Inflammatory macrophage treated with lipopolysaccharide for 1 hour (primary cell): ENCODE measurements at regions not wholly inside any gene's neighbourhood (a gene's known extent, or its start where the extent isn't known, plus 50 kb on each side); places are given as distances from the start of the nearest gene placed in this dataset.
"Not testable (repeated sequence)": the region's sequence is repeated elsewhere in the genome, so short reads cannot be mapped to it uniquely, and the experiment has no call there.

Experiments used
- DNase-seq, 2 donors: peaks; one replicate each; pipeline ENCODE4 v3.0.0-alpha.2; 2020 to 2022

DNA sequence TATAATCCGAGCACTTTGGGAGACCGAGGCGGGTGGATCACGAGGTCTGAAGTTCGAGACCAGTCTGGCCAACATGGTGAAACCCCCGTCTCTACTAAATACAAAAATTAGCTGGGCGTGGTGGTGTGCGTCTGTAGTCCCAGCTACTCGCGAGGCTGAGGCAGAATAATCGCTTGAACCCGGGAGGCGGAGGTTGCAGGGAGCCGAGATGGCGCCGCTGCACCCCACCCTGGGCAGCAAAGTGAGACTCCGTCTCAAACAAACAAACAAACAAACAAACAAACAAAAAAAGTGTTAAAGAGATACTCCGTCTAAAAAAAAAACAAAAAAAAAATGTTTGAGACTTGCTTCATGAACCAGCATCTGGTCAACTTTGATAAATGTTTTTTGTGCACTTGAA, 753.8 kb downstream of the PCDH17 start:
- not testable (repeated sequence) for DNase-seq

DNA sequence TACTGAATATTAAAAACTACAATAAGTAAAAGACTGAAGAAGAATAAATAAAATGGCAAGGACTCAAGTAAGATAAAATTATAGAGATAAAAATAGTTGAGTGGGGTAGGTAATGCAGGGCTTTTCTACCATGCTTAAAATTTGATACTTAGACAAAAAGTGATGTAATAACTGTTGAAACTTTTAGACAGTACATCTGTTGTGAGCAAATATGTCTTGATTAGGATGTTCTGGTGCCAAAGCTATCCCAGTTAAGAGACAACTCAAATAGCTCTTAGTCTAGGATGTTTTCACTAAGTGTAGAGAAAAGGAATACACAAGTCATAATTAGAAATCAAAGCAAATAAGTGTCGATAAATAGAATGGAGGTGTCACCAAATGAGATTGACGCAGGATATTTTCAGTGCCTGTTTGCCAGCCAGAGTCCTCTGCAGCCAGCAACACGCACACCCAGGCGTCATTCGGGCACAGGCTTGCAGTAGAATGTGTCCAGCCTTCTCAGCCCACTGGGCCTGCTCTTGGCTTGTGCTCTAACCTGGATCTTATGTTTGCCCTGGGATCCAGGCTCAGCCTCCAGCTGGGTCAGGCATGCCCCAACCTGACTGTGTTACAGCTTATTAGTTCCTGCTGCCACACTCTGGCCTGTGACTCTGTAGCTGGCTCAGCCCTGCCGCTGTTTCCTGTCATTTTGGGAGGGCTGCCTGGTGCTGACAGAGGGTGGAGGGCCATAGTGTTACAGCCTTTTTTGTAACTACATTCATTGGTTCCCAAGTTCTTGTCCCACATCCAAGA, 766.2 kb downstream of the PCDH17 start:
- no peak for DNase-seq

DNA sequence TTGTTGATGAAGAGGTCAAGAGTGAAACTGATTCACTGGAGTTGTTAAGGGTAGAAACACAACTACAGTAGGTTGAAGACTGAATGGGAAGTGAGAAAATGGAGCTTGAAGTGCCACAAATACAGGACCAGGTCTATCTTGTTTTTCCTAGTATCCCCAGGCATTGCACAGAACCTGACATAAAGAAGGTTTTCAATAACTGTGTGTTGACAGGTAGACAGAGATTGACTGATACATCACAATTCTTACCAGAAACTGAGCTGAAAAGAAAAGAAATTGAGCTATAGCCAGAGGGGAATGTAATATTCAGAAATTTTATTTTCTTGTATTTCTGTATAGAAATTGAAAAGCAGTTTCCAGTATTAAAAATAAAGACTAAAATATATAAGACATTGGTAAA, 767.7 kb downstream of the PCDH17 start:
- DNase-seq = no peak

DNA sequence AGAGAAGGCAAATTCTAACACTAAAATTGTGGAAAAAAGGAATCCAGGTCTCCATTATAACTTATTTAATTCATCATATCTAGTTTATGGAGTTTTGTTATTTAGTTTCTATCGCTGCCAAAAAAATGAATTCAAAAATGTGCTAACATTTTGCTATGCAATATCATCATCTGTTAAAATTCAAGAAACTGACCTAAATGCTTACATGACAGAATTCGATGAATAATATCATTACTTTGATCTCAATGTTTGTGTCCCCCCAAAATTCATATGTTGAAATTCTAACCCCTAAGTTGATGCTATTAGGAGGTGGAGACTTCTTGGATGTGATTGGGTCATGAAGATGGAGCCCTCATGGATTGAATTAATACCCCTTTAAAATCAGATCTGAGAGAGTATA, 775.0 kb downstream of the PCDH17 start:
- DNase-seq = no peak

DNA sequence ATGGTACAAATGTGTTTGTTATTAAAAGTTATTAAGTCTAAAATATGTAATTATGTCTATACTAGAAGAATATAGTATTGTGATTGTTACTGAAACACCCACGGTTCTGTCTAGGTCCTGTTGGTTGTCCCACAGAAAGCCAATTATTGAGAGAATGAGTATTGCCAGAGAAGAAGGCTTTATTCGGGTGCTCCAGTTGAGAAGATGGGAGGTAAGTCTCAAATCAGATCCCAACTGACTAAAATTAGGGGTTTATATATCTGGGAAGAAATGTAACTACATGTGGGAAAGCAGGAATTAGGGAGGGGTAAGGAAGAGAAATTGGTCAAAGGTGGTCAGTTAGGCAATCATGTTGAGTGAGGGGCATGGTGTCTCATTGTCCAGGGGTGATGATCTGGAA, 798.4 kb downstream of the PCDH17 start:
- DNase-seq = no peak

DNA sequence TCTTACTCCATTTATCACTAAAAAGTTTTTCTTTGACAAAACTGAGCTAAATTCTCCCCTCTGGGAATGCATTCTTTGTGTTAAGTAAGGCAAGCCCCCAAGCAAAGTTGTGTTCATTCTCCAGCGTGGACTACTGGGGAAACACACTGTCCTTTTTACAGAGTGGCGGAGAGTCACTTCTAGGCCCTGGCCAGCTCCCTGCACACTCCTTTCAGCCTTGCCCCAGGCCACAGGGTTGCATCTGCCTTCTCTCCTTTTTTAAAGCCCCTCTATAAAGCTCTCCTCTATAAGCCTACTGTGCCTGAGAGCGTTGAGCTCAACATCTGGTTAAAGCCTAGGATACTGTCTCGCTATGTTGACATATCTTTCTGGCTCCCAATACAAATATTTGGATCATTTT, 803.4 kb downstream of the PCDH17 start:
- no peak for DNase-seq

DNA sequence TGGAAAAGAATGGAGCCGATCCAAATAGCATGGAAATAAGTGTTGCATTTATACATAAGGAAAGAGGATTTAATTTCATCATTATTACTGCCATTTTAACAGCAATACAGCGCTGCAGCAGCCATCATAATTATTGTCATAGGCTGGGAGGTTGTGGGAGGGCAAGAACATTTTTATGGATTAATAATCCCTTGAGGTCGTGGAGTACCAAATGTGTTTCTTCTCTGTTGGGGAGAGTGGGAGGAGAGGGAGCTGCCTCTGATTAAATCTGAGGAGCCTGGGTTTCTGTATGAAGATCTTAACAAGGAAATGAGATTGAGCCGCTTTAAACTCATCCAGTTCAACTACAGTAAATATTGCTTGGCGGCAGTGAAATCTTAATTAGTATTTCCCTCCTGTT, 805.9 kb downstream of the PCDH17 start:
- no peak for DNase-seq

DNA sequence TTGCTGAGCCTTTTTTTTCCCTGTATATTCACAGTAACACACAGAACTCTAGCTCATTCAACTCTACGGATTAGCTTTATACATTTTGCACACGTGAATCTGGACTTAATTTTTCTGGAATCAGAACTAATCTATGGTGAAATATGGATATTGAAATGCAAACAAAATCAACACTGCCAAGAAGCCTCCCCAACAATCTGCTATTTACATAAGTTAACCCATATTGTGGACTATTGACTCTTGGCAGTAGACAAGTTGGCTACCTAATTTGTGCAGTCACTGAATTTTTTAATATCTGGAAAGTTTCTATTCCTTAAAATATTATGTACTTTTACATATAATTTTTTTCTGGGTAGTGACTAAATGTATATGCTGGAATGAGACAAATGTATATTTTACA, 815.4 kb downstream of the PCDH17 start:
- no peak for DNase-seq

DNA sequence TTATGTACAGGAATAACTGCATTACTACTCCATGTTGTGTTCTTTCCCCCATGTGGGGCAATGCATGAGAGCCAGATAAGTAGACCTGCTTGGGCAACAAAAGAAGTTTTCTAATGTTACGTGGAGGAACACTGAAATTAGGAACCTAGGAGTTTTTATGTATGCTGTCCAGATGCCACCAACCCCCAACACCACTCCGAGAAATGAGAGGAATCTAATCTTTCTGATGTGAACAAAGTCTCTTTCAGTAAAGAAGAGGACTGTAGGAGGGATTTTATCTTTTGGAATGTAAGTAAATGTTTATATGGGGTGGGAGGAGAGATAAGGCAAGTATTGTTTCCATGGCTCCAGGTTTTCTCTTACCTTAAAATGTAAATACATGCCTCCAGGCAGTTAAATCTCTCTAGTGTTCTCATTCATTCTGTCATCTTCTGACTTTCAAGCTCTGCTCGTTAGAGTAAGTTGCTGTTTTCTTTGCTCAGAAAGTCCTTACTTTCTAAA, 820.6 kb downstream of the PCDH17 start:
- DNase-seq = no peak

DNA sequence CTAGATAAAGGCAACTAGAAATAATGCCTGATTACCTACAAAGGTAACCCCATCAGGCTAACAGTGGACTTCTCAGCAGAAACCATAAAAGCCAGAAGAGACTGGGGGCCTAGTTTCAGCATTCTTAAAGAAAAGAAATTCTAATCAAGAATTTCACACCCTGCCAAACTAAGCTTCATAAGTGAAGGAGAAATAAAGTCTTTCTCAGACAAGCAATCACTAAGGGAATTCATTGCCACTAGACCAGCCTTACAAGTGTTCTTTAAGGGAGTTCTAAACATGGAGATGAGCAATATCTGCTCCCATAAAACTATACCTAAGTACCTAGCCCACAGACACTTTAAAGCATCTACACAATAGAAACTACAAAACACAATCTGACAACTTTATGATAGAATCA, 823.5 kb downstream of the PCDH17 start:
- DNase-seq = no peak

DNA sequence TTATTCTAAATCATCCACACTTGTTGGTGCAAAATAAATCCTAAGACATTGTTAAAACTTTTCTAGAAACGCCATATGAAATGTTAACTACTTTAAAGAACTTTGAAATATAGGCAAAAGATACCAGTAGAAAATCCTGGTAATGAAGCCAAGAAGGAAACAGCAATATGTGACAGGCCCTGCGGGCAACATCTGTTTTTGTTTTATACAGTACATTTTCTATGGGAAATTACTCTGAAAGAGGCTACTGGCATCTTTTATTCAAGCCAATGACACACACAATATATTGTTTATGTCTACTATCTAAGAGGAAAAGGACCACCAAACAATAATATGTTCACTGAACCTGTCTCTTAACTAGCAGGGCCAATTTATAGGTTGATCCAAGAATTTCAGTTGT, 829.7 kb downstream of the PCDH17 start:
- no peak for DNase-seq

DNA sequence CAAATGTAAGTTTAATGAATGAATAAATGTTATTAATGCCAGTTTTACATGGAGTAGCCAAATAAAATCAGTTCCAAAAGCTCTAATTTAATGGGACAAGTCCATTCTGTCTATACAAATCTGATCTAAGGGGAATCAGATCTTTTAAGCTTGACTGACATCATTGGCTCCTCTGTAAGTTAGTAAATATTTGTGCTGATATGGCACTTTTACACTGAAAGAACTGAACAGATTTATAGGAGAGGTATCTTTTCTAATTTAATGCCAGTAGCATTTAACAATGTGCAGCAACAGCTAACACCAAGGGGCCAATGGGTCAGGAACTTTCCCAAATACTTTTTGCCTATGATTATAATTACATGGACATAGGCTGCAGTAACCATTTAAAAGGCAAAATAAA, 832.3 kb downstream of the PCDH17 start:
- DNase-seq = no peak

DNA sequence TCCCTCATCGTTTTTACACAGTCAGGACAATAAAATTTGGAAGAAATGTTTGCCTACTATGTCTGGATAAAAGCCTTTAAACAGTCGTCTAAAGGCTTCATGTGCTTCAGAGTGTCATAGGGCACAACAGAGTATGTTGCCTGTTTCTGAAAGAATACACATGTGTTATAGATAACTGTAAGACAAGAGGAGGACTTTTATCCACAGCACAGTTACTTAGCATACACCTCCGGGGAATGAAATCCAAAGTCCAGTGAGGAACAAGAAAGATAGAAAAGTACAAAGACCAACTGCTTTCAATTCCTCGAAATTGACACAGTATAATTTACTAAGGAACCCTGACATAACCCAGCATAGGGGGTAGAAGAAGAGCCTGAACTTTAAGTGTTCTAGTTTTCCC, 835.6 kb downstream of the PCDH17 start:
- no peak for DNase-seq

DNA sequence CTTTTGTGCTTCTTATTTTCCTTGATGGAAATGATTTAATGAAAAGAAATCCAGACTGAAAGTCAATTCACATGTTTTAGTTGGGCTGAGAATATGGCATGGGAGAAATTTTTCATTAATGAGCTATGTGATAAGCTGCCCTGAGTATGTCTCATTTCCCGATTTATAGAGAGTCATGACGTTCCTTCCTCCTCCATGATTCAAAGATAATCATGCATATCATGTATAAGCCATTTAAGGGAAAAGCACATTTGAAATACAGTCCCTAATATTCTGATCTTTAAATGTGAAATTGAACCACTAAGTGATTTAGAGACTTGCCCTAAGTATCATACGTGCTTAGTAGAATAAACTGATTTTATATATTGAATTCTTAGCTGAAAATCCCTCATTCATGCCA, 840.9 kb downstream of the PCDH17 start:
- DNase-seq = no peak

DNA sequence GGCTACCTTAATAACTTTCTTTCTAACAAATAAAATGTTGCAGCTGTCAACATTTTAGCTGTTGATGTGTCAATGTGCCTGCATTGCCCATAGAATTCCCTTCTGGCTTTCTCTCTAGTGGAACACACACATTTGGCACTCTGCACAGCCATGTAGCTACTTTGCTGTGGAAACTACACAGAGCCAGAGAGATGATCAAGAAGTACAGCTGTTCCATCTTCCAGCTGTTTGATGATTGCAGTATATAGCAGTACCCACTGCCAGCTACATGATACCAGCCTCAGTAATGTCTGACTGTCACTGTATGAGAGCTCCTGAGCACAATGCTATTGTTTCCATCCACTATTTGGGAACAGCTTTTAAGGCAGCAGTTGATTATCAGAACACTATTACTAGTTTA, 843.0 kb downstream of the PCDH17 start:
- no peak for DNase-seq

DNA sequence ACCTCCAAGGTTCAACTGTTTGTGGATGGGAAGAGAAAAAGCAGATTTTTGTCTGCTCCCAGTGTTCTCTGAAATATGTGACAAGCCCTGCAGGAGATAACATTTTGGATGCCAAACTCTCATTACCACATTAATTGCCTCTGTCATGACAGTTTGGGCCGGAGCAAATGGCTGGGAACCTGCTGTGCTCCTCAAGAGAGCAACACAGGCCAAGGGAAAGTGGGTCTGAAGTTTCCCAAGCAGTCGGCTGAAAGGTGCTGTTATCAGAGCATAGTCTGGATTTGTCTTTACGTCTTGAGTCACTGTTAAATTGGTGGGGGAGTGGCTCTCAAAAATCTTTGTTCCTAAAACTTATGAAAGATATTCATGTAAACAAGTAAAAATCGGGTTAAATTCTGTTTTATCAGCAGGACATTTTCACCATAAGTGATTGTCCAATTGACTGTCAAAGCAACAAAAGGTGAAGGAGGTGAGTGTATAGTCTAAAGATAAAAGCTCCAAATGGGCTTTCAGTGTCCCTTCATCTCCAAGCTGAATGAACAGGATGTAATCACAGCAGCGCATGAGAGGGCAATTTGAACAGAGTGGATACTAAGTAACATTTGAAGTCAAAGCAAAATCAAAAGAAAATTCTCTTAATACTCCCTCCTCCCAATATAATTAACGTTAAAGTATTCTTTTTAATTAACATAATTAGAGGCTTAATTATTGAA, 844.8 kb downstream of the PCDH17 start:
- DNase-seq = no peak

DNA sequence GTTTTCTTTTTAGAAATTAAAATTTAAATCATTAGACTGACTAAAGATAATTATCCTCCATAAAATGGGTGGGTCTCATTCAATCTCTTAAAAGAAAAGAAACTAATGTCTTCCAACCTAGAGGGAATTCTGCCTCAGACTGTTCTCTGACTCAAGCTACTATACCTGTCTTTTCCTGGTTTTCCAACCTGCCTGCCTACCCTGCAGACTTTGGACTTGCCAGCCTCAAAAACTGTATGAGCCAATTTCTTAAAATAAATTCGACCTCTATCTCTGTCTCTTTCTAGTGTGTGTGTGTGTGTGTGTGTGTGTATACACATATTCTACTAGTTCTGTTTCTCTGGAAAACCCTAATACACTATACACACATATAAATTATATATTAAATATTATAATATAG, 847.3 kb downstream of the PCDH17 start:
- DNase-seq = no peak

DNA sequence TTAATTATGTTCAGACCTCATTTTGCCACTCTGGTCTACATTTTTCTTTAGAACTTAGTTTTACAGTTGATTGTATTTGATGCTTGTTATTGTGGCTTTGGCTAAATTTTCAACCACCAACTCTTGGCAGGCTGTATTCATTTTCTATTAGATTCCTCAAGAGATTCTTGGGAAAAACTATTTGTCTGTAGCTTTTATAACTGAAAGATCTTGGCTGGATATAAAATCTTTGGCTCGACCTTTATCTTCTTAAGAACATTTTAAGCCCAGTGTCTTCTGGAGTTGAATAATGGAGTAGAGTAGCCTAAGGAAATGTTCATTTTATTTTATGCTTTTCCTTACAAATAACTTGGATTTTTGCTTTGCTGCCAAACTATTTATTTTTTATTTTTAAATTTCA, 848.5 kb downstream of the PCDH17 start:
- DNase-seq = no peak

DNA sequence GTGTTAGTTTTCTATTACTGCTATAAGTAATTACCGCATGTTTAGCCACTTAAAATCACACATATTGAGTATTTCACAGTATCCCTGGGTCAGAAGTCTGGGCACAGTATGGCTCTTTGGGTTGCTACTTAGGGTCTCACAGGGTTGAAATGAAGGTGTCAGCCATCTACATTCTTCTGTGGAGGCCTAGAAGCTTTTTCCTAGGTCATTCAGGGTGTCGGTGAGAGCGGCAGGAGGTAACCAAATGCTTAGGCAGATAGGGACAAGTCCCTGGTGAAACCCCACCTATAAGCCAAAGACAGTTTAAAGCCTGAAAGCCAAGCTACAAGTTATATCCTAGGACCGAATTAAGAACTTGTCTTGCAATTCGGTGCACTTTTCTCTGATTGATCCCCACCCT, 856.7 kb downstream of the PCDH17 start:
- no peak for DNase-seq

DNA sequence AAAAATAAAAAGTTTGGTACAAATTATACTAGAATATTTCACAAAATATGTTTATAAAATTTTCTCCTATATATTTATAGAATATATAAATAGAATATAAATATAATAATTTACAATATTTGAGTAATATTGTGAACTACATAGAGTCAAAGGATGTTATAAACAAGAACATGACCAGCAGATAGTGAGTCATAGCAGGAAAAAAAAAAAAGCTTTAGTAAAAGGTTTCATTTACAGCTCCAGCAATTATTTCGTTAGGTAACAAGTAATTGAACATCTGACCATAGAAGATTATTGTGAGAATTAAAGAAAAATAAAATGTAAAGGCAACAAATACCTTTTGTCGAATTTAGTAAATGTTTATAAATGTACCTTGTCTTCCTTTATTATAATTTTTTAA, 864.1 kb downstream of the PCDH17 start:
- DNase-seq = no peak

DNA sequence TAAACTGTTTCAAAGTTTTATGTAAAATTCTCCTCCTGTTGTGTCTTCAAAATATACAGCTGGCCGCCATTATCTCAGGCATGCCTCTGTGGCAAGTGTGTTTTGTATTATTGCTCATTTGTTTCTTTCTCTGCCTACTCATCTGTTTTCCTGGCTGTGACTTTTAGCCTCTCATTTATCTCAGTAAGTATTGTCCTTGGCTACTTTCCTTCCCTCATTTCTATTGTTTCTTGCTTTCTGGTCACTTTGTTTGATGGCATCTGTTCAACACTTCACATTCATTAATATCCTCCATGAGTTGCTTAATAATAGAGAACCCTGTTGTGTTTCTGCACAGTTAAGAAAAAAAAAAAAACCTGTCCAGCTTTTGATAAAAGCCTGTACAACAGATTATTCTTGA, 869.4 kb downstream of the PCDH17 start:
- DNase-seq = no peak

DNA sequence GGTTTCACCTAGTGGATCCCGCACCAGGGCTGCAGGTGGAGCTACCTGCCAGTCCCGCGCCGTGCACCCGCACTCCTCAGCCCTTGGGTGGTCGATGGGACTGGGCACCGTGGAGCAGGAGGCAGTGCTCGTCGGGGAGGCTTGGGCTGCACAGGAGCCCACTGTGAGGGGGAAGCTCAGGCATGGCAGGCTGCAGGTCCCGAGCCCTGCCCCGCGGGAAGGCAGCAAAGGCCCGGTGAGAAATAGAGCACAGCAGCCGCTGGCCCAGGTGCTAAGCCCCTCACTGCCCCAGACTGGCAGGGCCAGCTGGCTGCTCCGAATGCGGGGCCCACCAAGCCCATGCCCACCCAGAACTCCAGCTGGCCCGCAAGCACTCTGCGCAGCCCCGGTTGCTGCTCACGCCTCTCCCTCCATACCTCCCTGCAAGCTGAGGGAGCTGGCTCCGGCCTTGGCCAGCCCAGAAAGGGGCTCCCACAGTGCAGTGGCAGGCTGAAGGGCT, 872.7 kb downstream of the PCDH17 start:
- DNase-seq = not testable (repeated sequence)

DNA sequence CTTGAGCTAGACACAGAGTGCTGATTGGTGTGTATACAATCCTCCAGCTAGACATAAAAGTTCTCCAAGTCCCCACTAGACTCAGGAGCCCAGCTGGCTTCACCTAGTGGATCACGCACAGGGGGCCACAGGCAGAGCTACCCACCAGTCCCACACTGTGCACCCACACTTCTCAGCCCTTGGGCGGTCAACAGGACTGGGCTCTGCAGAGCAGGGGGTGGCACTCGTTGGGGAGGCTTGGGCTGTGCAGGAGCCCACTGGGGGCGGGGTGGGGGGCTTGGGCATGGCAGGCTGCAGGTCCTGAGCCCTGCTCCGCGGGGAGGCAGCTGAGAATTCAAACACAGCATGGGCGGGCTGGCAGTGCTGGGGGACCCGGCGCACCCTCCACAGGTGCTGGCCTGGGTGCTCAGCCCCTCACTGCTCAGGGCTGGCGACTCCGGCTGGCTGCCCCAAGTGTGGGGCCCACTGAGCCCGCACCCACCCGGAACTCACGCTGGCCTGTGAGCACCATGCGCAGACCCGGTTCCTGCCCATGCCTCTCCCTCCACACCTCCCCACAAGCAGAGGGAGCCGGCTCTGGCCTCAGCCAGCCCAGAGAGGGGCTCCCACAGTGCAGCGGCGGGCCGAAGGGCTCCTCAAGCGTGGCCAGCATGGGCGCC, 873.8 kb downstream of the PCDH17 start:
- DNase-seq = not testable (repeated sequence)

DNA sequence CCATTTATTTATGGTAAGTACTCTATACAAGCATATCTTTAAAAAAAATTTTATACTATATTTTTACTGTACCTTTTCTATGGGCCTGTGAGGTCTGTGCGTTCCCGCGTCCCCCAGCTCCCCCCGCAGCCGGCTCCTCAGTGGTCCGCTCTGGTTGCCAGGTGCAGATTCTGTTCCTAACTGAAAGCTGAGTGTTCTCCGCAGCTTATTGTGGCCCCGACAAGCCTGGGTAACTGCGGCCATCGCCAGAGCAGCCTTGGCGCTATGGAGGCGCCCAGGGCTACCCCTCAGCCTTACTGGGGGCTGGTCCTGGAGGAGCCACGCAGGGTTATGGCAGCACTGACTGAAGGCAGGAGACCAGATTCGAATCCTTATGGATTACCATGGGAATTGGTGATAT, 896.8 kb downstream of the PCDH17 start:
- DNase-seq = no peak
